GM12873 (cell line): ENCODE measurements at regions not wholly inside any gene's neighbourhood (a gene's known extent, or its start where the extent isn't known, plus 50 kb on each side); places are given as distances from the start of the nearest gene placed in this dataset.

ENCODE experiments used
- CTCF ChIP-seq: IDR thresholded peaks from 2 replicates; pipeline ENCODE4 v1.5.1; 2012; ENCODE audit warnings: low read depth, mild to moderate bottlenecking, moderate library complexity, low read length, control low read depth; ENCODE audit not compliant: insufficient read depth; ENCODE audit errors: missing control alignments

DNA sequence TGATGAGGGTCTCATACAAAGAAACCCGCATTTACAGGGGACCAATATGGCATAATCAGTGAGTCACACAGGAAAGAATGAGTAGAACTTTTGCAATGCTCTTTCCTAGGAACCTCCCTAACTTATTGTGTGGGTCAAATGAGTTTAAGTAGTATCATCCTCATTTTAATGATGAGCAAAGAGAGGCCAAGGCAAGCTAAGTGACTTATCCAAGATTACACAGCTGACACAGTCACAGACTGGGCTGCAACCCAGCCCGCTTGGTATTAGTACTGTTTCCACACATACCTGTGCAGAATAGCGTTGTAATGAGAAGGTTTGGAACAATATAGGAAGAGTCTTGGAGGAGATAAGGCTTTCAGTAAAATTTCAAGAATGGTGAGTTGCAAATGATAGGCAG lies 91.0 kb upstream of the PPP1R2C start:
- TF ChIP-seq CTCF = no peak

DNA sequence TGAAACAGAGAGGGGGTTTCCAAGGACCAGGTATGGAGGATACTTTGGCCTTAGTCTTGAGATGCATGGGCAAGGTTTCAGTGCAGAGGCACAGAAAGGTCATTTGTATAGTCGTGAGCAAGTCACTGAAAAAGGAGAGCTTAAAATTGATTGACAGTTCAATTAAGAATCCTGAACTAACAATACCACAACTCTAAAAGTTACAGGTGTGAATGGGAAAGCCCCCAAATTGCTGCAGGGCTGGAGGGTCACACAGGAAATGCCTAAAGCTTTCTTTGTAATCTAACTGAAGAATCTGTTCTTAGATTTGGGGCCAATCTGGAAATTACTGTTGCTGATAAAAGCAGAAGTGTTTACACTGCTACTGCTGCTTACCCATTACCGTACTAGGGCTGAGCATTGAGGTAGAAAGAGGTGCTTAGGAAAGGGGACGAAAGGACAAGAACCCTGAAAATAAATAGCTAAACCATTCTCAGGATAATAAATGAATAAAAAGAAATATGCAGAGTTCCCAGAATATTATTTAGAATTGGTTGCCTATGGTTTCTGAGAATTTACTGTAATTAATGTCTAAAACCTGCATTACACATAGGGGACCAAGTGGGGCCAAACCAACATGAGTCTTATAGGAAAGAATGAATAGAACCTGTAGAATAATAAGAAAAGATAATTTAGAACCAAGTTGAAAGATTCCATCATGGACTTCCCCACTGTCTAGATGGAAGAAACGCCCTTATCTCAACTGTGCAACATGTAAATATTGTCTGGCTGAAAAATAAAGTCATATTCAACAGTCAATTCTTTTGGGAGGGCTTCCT lies 91.9 kb upstream of the PPP1R2C start:
- TF ChIP-seq CTCF = no peak

DNA sequence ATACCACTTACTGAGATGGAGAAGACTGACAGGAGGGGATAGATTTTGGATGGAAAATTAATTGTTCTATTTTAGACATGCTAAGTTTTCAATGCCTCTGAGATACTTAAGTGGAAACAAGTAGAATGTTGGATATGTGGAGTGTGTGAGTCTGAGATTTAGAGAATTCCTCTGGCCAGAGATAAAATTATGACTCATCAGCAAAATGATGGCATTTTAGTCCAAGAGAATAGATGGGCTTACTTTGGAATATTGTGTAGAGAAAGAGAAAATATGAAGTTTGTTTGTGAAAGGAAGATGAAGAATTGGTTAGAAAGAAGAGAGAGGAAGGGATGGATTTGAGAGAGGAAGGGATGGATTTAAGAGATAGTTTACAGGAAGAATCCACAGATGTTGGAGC lies 108.6 kb upstream of the PPP1R2C start:
- no peak for TF ChIP-seq CTCF

GRCh38 chrX:42900947-42901346 lies 123.0 kb upstream of the PPP1R2C start:
- TF ChIP-seq CTCF = no peak

GRCh38 chrX:42902513-42902912 lies 124.5 kb upstream of the PPP1R2C start:
- no peak for TF ChIP-seq CTCF

- TF ChIP-seq CTCF = no peak
These were observed 142.8 kb upstream of the PPP1R2C start for GRCh38 chrX:42920752-42921151.

DNA sequence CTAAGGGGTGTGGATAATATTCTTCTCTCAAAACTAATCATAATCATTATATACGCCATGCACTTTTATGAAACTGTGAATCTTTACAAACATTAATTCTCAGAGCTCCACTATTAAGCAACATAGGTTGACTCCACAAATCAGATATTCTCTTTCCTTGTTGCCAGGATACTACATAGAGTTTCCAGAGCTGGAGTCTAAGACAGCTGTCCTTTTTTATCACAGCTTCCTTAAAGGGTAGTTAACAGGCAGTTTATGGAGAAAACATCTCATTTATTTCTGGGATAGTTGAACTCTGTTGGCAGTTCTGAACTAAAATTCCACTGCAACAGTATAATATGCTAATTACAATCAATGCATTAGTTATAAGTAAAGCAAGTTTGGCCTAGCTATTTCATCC lies 152.1 kb upstream of the PPP1R2C start:
- no peak for TF ChIP-seq CTCF

DNA sequence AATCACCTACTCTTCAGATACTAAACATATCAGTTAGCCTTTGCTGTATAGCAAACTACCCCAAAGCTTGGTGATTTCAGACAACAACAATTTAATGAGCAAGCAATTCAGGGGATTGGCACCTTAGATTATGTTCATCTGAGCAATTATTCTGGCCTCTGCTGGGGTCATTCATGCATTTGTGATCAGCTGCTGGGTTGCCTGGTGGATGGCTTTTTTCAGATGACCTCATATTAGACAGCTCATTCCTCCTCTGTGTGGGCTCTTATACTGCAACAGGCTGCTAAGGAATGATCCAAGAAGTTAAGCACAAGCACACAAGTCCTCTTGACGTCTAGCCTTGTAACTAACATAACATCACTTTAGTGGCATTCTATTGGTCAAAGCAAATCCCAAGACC lies 153.0 kb upstream of the PPP1R2C start:
- no peak for TF ChIP-seq CTCF
